Ramos (cell line): ENCODE measurements at regions not wholly inside any gene's neighbourhood (a gene's known extent, or its start where the extent isn't known, plus 50 kb on each side); places are given as distances from the start of the nearest gene placed in this dataset.

Experiments
- in situ Hi-C: fragments of 300-500 bp; cut with MboI; formaldehyde crosslinking; loops from one replicate; pipeline ENCODE4 v1.14.3; 2022; ENCODE audit warnings: low sequenced_read_pairs; ENCODE audit not compliant: unreplicated experiment

DNA sequence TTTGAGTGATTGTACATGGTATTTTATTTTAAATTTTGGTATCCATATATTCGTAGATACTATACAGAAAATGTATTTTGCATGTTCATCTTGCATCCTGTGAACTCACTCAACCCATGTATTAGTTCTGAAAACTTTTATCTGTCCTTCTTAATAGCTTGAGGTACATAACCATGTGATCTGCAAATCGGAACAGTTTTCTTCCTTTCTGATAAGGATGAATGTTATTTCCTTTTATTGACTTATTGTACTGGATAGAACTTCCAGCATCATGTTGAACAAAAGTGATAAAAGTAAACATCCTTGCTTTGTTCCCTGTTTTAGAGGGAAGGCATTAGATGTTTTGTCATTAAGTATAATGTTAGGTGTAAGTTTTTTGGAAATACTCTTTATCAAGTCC lies 554.7 kb downstream of the GALR1 start:
- in situ Hi-C loops, result no loop called here

DNA sequence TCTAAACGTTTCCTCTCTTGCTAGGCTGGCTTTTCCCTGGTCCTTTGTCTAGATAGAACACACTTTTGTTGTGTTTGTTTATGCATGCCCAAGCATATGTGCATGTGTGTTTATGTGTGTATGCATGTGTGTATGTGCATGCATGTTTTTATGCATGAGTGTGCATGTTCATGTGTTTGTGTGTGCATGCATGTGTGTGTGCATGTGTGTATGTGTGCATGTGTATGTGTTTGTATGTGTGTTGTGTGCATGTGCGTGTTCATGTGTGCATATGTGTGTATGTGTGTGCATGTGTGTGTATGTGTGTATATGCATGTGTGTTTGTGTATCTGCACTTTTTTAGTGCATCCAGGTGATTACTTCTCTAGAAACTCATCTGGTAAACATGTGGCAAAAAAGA lies 558.0 kb downstream of the GALR1 start:
- in situ Hi-C loops, result no loop called here

DNA sequence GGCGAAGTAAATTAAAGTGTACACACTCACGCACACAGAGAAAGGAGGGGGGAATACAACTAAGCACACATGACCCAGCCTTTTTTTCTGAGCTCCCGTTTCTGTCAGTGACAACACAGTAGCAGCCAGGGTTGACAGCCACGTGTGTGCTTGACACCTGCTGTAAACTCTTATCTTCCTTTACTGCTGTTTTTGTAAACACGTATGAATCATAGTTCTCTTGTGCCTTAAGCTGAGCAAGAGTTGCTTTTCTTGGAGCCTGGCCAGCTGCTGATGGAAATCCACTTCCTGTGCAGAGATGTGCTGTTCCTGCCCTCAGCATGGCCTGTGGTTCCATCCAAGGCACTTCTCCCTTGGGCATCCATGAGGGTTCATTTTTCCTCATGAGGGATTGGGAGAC lies 561.9 kb downstream of the GALR1 start:
- in situ Hi-C loops, result no loop called here

DNA sequence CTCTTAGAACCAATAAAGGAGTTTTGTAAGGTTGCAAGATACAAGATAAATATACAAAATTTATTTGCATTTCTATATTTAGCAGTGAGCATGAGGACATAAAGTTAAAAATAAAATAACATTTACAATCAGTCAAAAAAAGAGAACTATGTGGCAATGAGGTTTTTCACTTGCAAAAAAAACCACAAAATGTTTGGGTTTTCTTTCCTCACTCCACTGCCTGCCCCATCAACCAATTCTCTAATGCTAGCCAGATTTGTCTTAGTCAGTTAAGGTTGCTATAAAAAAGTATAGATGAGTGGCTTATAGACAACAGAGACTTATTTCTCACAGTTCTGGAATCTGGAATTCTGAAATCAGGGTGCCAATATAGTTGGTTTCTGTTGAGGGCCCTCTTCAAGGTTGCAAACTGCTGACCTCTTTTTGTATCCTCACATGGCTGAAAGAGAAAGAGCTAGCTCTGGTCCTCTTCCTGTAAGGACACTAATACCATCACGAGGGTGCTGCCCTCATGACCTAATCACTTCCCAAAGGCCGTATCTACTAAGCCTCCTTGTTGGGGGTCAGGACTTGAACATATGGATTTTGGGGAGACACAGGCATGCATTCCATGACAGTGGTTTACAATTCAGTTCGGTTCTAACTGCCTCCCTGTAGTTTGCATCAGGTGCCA lies 566.2 kb downstream of the GALR1 start:
- in situ Hi-C loops, result no loop called here

DNA sequence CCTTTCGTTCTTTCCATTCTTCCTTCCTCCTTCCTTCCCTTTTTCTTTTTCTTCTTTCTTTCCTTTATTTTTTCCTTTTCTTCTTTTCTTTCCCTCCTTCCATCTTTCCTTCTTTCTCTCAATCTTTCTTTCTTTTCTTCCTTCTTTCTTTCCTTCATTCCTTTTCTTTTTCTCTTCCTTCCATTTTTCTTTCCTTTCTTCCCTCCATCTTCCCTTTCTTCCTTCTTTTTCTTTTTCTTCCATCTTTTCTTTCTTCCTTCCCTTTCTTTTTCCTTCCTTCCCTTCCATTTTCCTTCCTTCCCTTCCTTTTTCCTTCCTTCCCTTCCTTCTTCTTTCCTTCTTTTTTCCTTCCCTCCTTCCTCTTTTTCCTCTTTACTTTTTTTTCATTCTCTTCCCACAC lies 568.7 kb downstream of the GALR1 start:
- in situ Hi-C loops, result no loop called here

DNA sequence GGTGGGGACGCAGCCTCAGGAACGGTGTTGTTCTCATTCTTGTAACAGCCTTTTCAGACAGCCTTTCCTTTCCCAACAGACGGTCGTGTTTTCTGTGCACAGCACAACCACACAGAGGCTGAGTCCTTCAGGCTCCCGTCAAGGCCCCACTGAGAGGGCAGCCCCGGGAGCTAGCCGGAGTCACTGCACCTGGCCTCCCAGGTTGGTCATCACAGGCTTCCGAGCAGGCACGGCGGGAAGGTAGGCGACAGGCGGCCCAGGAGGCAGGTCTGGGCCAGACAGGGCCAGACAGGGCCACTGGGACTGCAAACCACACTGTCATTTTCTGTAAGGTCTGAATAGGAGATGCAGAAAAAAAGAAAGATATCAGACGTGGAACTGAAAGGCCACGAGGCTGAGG lies 570.8 kb downstream of the GALR1 start:
- in situ Hi-C loops, result no loop called here

DNA sequence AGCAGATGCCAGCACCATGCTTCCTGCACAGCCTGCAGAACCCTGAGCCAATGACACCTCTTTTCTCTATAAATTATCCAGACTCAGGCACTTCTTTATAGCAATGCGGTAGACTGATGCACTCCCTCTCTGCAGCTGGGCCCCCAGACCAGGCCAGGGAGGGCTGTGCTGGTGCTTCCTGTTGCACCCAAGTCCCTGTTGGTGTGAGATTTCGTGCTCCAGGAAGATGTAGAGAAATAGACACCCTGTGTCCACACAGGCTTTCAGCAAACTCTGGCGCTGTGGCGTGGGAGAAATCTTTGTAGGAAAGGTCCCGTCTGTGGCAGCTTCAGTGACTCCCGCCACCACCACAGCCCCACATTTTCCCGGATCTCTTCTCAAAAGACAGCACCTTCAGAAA lies 572.2 kb downstream of the GALR1 start:
- in situ Hi-C loops, result no loop called here

DNA sequence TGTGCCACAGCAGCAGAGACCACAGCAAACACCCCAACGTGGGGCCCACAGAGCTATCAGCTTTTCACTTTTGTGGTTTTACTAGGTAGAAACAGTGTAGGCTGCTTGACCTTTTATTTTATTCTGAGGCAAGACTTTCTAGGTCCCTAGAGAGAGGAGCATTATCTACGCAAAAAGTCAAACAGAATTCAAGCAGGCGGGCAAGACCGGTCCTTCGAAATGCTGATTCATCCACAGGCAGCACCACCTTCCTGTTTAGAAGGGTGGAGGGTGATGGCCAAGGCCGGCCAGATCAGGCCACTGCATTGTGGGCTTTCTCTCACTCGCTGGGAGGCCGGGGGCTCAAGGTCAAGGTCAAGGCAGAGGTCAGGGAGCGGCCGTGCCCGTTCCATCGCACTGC lies 573.0 kb downstream of the GALR1 start:
- in situ Hi-C loops, result no loop called here

DNA sequence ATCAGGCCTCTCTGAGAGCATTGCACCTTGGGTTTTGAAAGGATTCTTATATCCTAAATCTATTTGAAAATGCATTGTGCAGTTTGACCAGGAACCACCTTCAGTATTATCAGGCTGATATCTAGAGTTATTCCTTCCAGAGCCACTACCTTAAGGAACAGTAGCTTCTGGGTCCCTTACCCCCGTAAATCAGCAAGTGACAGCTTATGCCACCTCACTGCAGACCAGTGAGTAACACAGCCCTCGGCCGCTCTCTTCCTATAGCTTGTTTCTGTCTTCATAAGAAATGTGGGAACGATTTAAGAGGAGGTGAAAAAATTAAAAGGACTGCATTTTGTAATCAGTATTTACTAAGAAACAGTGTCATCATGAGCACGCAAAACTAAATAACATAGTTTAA lies 584.2 kb downstream of the GALR1 start:
- in situ Hi-C loops, result no loop called here

DNA sequence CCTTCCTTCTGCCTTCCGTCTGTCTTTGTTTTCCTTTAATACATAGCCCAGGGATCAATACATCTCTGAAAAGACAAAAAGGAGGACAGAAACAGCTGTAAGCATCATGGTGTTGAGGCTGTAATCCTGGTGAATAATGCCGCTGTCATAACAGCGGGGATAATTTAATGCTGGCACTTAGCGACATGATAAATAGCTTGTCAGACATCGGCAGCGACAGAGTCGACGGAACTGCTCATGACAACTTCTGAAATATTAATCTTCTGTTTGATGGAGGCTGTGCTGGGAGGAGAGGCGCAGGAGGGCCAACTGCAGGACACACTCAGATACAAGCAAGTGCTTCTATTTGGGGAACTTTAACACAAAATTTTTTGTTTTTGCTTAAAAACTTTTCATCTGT lies 602.2 kb downstream of the GALR1 start:
- in situ Hi-C loops, result no loop called here

DNA sequence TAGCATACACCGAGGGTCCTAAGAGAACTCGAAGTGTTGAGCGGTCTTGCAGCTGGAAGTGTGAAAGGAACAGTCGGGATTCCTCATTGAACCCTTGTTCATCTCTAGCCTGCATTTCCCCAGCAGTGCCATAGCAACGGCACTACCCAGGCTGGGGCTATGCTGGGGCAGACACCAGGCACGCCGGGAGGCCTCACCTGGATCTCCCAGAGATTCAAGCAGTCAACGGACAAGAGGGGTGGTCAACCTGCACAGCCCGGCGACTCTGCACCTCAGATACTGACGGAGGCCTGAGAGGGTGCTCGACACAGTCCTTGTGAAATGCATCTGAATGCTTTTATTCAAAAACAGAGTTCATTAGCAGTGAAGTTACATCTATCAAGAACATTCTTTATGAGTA lies 604.2 kb downstream of the GALR1 start:
- in situ Hi-C loops, result no loop called here

DNA sequence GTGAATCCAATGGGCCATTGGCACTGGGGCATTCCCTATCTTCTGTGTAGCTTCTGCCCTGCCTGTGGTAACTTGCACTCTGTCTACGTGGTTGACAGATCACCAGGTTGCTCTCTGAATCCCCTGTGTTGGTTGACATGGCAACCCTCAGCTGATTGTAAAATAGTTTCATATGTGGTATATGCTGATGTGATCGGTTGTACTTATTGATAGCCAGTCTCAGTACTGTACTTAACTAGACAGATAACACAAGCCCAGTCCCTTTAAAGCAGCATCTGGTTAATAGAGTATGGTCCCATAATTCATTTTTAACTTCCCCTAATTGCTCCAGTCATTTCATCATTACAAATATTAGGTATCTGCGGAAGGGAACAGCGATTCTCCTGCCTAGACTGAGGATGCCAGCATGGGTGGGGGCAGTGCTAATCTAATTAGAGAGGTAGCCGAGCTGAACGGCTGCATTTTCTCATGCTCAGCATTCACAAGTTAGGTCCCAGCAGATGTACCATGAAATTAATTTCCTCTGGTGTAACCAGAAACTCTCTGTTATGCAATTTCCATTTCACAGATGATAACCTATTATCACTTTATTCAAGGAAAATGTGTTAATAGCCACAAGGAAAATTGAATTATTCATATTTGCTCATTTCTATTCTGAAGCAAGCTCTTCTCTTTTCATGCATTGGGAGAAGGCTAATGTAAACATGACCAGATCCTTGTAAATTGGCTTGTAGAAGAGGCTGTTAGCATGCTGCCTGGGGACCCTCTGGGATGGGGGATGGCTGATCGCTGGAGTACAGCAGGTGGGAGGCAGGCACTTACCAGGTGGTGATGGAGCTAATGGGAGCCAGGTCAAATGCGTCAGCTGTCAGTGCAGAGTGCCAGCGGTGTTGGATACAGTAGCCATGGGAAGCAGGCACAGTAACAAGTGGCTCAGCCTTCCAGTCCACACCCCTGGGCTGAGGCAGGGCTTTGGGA lies 608.3 kb downstream of the GALR1 start:
- in situ Hi-C loops, result no loop called here

DNA sequence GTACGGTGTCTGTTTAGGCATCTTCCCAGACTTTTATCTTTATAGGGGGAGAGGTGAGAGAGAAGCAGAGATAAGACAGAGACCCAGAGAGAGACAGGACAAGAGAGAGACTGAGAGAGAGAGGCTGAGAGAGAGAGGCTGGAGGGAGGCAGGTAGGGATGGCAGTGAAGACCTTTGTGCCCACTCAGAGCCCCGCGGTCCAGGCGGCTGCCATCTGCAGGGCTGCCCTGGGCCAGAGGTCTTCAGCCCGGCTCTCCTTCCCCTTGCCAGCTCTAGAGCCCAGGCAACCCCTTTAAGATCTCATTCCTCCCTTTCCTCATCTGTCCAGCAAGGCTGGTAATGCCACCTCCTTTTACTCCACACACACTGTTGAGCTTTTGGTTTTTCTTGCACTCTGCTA lies 610.0 kb downstream of the GALR1 start:
- in situ Hi-C loops, result no loop called here

DNA sequence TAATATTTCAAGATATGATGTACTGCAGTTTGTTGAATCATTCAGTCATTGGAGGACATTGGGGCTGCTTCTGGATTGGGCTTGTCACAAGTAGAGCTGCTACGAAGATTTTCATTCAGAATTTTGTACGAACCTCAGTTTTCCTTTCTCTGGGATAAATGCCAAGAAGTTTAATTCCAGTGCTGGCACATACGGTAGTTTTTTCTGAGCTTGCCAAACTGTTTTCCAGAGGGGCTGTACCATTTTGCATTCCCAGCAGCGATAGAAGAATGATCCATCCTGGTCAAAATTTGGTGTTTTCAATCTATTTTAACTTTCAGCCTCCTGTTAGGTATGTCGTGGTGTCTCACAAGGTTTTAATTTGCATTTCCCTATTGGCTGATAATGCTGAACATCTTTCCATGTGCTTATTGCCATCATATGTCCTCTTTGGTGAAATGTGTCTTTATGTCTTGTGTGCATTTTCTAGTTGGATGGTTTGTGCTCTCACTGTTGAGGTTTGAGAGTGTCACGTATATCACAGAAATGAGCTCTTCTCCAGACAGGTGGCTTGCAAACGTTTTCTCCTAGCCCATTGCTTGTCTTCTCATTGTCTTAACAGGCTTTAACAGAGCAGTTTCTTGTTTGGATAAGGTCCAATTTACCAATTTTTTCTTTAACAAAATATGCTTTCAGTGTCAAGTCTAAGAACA lies 612.6 kb downstream of the GALR1 start:
- in situ Hi-C loops, result no loop called here

DNA sequence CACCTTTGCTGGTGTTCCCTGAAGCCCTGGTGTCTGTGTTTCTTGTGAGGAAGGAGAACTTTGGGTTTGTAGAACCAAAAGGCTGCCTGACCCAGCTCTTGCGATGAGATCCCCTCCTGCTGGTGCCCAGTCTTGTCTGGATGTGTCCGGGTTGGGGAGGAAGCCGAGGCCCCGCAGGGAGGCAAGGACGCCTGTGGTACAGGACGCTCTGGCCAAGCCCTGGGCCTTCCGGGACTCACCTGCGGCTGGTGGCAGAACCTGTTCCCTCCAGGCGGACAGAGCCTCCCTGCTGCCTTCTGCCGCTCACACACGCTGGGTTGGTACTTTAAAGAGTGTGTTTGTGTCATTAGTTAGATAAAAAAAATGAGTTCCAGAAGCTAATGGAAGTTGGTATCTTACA lies 616.2 kb downstream of the GALR1 start:
- in situ Hi-C loops, result no loop called here

DNA sequence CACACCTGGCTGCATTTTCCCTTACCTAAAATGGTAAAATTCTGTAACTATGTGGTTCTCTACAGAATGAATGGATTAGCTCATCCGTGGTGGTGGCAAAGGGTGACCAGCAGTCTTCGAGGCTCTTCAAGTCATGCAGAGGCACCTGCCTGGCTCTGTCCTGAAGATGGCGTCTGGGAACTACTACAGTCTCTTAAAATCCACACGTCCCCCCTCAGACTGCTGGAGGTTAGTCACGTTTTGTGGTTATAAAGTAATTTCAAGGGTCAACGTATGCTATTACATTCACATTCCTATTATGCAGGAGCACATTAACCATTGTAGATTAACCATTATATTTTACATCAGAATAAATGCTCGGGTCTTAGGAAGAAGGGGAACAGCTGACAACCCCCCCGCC lies 616.7 kb downstream of the GALR1 start:
- in situ Hi-C loops, result no loop called here

DNA sequence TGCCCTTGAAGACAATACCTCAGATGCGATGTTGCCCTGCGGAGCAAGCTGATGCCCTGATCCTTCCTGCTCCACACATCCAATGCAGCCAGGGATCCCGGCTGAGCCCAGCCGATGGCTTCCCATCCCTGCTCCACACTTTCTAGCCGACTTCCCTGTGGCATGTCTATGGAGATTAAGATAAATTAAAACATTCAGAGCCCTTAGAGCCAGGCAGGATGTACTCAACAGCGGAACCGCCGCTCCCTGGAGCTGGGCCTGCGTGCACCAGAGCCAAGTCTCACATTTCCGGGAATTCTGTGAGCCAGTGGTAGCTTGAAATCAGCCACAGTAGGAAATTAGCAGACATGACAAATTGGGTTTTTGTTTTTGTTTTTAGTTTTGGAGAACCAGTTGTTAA lies 620.6 kb downstream of the GALR1 start:
- in situ Hi-C loops, result no loop called here

DNA sequence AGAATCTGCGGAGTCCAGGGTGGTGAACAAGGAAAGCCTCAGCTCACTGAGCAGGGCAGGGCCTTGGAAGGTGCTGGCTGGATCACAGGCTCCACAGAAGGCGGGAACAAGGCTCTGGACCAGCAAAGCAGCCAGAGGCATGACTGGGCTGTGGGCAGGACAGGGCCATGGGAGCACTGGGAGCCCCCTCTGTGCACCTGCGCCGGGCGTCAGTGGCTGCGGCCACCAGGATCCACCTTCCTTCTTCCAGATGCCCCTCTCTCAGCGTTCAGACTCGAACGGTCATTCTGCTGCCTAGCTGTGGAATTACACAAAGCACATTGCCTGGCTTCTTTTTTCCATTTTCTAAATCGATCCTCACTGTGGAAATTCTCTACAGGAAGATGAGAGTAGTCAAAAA lies 621.2 kb downstream of the GALR1 start:
- in situ Hi-C loops, result no loop called here

DNA sequence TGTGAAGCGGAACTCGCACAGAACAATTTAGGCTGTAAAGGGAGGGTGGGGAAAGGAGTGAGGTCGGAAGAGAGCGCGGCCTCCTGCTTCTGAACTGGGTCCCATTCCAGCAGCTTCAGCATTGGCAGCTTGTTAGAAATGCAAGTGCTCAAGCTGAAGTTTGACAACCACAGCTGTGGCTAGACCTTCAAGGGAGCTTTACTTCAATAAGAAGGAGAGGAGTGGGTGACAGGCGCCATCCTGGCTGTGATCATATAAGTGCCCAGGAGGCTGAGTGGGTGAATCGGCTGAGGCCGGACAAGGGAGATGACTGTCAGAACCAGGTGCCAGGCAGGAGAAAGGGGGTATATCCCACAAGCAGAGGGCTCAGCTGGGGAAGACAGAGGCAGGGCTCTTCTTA lies 622.5 kb downstream of the GALR1 start:
- in situ Hi-C loops, result no loop called here

DNA sequence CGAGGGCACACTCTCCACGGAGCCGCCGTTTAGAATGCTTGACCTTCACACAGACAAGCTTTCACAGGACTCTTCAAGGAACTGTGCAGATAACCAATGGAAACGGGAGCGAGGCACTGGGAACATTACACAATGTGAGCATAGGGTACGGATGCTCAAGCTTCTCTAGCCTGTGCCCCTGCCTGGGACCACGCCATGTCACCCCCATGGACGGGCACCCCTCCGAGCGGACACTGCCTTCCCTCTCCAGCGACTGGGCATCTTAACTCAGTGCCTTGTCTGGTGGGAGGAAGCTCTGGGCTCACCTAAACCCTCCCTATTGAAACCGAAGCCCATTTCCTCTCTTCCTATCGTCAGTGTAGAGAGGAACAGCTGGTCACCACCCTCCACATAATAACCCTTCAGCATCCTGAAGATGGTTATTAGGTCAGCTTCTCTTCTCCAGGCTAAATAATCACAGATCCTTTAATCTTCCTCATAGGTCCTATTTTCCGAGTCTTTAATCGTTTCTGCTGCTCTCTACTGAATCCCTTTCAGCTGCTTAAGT lies 626.7 kb downstream of the GALR1 start:
- in situ Hi-C loops, result no loop called here

DNA sequence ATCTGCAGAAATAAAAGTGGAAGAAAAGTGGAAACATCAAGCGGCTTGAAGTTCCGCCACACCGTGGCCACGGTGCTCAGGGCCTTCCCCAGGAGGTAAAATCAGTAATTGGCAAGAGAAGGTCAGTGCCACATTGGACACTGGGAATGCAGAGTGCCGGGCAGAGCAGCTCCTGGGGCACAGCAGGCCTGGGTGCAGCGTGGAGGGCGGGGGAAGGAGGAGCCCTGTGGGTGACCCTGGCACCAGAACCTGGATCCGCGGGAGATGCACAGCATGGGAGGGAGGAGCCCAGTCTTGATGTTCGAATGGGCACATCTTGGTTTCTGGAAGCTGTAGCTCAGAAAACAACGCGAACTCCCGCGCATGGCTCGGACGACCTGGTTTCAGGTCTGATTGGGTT lies 630.2 kb downstream of the GALR1 start:
- in situ Hi-C loops, result no loop called here
